ENCODE measurements at regions not wholly inside any gene's neighbourhood (a gene's known extent, or its start where the extent isn't known, plus 50 kb on each side); places are given as distances from the start of the nearest gene placed in this dataset.

DNA sequence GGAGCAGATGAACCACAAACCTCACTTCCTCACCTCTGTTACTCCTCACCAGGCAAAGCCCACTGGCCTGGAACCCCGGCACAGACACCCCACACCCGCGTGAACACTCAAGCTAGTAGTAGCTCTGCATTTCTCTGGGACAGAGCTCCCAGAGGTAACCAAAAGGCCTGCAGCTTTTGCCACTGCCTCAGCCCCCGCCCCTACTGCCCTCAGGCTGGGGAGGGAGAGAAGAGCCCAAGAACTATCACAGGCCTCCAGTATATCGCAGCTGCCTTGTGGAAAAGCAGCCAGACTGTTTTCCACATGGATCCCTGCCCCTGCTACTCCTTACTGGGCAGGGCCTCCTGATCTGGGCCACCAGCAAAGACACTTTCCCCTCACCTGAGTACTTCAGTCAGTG lies 728.7 kb upstream of the ACTRT1 start:
- H3K4me3 ChIP-seq (ENCODE audit: low read length) = no peak overlapping the region
- TF ChIP-seq, protein P1, sequence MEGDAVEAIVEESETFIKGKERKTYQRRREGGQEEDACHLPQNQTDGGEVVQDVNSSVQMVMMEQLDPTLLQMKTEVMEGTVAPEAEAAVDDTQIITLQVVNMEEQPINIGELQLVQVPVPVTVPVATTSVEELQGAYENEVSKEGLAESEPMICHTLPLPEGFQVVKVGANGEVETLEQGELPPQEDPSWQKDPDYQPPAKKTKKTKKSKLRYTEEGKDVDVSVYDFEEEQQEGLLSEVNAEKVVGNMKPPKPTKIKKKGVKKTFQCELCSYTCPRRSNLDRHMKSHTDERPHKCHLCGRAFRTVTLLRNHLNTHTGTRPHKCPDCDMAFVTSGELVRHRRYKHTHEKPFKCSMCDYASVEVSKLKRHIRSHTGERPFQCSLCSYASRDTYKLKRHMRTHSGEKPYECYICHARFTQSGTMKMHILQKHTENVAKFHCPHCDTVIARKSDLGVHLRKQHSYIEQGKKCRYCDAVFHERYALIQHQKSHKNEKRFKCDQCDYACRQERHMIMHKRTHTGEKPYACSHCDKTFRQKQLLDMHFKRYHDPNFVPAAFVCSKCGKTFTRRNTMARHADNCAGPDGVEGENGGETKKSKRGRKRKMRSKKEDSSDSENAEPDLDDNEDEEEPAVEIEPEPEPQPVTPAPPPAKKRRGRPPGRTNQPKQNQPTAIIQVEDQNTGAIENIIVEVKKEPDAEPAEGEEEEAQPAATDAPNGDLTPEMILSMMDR (conservative IDR thresholded peaks at IDR 0.05; ENCODE audit: low read depth, low read length) = no peak
- DNase-seq (ENCODE audit: low read depth) = no peak

DNA sequence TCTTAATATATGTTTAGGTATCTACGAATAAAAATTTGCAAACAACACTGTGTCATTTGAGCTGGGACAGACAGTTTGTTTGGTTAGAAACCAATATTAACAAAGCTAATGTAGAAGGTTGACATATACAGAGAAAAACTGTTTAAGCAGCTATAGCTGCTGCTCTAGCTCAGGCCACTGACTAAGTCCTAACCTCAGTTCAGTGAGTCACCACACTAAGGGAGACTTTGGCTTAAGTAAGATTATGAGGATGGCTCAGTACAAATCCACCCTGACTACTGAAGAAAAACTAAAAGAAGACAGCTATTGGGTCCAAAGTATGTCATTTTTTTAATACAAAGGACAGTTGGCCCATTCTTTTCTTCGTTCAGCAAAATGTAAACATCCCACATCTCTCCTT lies 717.3 kb upstream of the ACTRT1 start:
- no peak for DNase-seq (ENCODE audit: low read depth)
- TF ChIP-seq, protein P1 (conservative IDR thresholded peaks at IDR 0.05; ENCODE audit: low read depth, low read length) = no peak
- H3K4me3 ChIP-seq (ENCODE audit: low read length) = no peak overlapping the region

DNA sequence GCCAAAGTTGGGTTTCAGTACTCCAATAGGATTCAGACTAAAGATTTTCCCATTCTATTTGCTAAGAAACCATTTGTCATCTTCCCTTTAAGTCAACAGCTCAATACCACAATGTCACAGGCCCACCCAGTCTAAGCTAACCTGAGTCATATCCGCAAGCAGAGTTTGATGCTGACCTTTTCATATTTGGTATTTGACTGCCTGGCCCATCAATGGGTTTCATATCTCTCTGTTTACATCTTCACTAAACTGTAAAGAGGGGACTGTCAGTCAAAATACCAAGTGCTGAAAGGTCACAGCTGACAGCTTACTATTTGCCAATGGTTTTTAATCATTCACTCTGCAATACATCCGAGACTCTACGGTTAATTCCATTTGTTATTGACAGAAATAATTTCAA lies 707.5 kb upstream of the ACTRT1 start:
- H3K4me3 ChIP-seq (ENCODE audit: low read length) = no peak overlapping the region
- TF ChIP-seq, protein P1 (conservative IDR thresholded peaks at IDR 0.05; ENCODE audit: low read depth, low read length) = no peak
- DNase-seq (ENCODE audit: low read depth) = no peak

DNA sequence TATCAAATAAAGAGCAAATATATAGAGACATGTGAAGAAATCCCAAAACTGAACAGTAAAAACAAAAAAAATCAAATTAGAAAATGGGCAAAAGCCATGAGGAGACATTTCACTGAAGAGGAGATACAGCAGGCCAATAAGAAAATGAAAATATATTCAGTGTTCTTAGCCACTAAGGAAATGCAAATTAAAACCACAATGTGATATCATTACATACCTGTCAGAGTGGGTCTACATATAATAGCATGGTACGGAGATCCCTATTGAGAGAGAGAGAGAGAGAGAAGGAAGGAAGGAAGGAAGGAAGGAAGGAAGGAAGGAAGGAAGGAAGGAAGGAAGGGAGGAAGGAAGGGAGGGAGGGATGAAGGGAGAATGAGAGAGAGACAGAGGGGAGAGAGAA lies 707.0 kb upstream of the ACTRT1 start:
- TF ChIP-seq, protein P1 (conservative IDR thresholded peaks at IDR 0.05; ENCODE audit: low read depth, low read length) = no peak
- H3K4me3 ChIP-seq (ENCODE audit: low read length) = no peak overlapping the region
- DNase-seq (ENCODE audit: low read depth) = no peak

DNA sequence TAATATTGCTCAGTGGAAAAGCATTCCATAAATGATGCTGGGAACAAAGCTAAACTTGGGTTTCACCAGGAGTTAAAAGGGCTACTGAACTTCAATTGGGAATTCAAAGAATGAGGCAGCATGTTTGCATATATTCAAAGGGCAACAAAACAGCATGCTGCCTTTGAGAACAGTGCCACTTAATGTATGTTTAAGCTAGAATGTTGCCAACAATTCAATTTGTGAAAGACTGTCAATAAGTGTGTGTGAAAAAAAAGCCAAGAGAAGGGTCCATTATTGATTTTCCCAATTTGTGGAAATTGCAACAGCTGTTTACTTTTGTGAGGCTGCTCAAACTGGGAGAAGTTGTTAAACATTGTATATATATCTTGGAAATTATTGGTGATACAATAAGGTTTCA lies 701.9 kb upstream of the ACTRT1 start:
- DNase-seq (ENCODE audit: low read depth) = no peak
- TF ChIP-seq, protein P1 (conservative IDR thresholded peaks at IDR 0.05; ENCODE audit: low read depth, low read length) = no peak
- no peak overlapping the region for H3K4me3 ChIP-seq (ENCODE audit: low read length)

DNA sequence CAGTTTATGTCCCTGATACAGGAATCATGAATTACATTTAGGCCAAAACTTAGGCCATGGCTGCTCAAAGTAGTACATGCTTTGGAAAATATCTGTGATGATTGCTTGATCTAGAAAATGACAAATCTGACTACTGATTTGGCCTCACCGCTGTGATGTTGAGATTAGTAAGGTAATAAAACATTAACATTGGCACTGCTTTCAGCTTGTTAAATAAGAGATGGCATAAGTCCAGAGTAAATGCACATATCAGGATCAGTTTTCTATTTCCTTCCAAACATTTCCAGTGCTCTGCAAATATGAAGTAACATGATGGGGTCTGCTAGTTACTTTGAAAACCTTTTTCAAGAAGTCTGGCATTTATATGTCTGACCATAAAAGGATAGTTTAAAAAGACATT lies 687.3 kb upstream of the ACTRT1 start:
- no peak for DNase-seq (ENCODE audit: low read depth)
- TF ChIP-seq, protein P1 (conservative IDR thresholded peaks at IDR 0.05; ENCODE audit: low read depth, low read length) = no peak
- no peak overlapping the region for H3K4me3 ChIP-seq (ENCODE audit: low read length)

DNA sequence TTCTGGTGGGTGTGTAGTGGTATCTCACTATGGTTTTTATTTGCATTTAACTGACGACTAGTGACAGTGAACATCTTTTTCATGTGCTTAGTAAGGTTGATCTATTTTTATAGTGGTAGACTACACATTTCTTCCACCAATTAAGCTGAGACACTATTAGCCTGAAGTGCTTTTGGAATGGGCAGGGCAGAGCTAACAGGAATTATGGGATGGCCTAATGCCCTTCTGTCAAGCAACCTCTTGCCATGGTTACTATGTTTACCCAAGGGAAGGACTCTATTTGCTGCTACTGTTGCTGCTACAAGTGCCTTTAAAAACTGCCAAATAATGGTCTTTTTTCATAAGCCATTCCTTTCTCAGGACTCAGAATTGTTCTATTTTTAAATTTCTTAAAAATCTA lies 676.7 kb upstream of the ACTRT1 start:
- H3K4me3 ChIP-seq (ENCODE audit: low read length) = no peak overlapping the region
- DNase-seq (ENCODE audit: low read depth) = no peak
- TF ChIP-seq, protein P1 (conservative IDR thresholded peaks at IDR 0.05; ENCODE audit: low read depth, low read length) = no peak

All from retinal pigment epithelial cell (primary cell).